ENCODE measurements at regions not wholly inside any gene's neighbourhood (a gene's known extent, or its start where the extent isn't known, plus 50 kb on each side); places are given as distances from the start of the nearest gene placed in this dataset.

GRCh38 chr15:35720984-35721383 lies 175.0 kb upstream of the DPH6 start:
- no peak for TF ChIP-seq CTCF (conservative IDR thresholded peaks at IDR 0.05)
- H3K27ac ChIP-seq = no peak overlapping the region

GRCh38 chr15:35721751-35722150 lies 175.8 kb upstream of the DPH6 start:
- H3K27ac ChIP-seq = no peak overlapping the region
- TF ChIP-seq CTCF (conservative IDR thresholded peaks at IDR 0.05) = no peak

GRCh38 chr15:35722501-35722900 lies 176.5 kb upstream of the DPH6 start:
- H3K27ac ChIP-seq = no peak overlapping the region
- TF ChIP-seq CTCF (conservative IDR thresholded peaks at IDR 0.05) = no peak

GRCh38 chr15:35723120-35723847 lies 177.3 kb upstream of the DPH6 start:
- TF ChIP-seq CTCF (conservative IDR thresholded peaks at IDR 0.05) = no peak

GRCh38 chr15:35723852-35724251 lies 177.9 kb upstream of the DPH6 start:
- H3K27ac ChIP-seq = no peak overlapping the region
- no peak for TF ChIP-seq CTCF (conservative IDR thresholded peaks at IDR 0.05)

More at GRCh38 chr15:35723120-35723847, 177.3 kb upstream of the DPH6 start:
- no peak overlapping the region for H3K27ac ChIP-seq

GRCh38 chr15:35724626-35725025 lies 178.7 kb upstream of the DPH6 start:
- H3K27ac ChIP-seq = no peak overlapping the region
- no peak for TF ChIP-seq CTCF (conservative IDR thresholded peaks at IDR 0.05)

- TF ChIP-seq CTCF (conservative IDR thresholded peaks at IDR 0.05) = no peak
- no peak overlapping the region for H3K27ac ChIP-seq
Observed at GRCh38 chr15:35725353-35725752, 179.4 kb upstream of the DPH6 start.
